Astrocyte of the cerebellum (primary cell): ENCODE measurements at regions not wholly inside any gene's neighbourhood (a gene's known extent, or its start where the extent isn't known, plus 50 kb on each side); places are given as distances from the start of the nearest gene placed in this dataset.

ENCODE experiments used
- DNase-seq: peaks from one replicate; pipeline ENCODE4 v3.0.0-alpha.2; 2011; ENCODE audit warnings: low read depth
- H3K4me3 ChIP-seq: 2 replicates; pipeline ENCODE4 v1.5.1; 2011; ENCODE audit warnings: mild to moderate bottlenecking, low read depth, low read length, moderate library complexity
- in situ Hi-C: cut with HindIII; loops from 2 replicates; pipeline ENCODE4 v1.10.0; 2017; ENCODE audit warnings: low sequenced_read_pairs
- TF ChIP-seq, protein P1 (sequence below): IDR thresholded peaks from 2 replicates; pipeline ENCODE4 v1.5.1; 2012; ENCODE audit warnings: low read length, low read depth, moderate library complexity, mild to moderate bottlenecking; ENCODE audit errors: missing control alignments

GRCh38 chr4:112975567-112976355 is 73.7 kb upstream of the ANK2 start:
- in situ Hi-C loops, result no loop called here
- no peak for DNase-seq
- no peak overlapping the region for H3K4me3 ChIP-seq
- TF ChIP-seq, protein P1, sequence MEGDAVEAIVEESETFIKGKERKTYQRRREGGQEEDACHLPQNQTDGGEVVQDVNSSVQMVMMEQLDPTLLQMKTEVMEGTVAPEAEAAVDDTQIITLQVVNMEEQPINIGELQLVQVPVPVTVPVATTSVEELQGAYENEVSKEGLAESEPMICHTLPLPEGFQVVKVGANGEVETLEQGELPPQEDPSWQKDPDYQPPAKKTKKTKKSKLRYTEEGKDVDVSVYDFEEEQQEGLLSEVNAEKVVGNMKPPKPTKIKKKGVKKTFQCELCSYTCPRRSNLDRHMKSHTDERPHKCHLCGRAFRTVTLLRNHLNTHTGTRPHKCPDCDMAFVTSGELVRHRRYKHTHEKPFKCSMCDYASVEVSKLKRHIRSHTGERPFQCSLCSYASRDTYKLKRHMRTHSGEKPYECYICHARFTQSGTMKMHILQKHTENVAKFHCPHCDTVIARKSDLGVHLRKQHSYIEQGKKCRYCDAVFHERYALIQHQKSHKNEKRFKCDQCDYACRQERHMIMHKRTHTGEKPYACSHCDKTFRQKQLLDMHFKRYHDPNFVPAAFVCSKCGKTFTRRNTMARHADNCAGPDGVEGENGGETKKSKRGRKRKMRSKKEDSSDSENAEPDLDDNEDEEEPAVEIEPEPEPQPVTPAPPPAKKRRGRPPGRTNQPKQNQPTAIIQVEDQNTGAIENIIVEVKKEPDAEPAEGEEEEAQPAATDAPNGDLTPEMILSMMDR, result no peak

DNA sequence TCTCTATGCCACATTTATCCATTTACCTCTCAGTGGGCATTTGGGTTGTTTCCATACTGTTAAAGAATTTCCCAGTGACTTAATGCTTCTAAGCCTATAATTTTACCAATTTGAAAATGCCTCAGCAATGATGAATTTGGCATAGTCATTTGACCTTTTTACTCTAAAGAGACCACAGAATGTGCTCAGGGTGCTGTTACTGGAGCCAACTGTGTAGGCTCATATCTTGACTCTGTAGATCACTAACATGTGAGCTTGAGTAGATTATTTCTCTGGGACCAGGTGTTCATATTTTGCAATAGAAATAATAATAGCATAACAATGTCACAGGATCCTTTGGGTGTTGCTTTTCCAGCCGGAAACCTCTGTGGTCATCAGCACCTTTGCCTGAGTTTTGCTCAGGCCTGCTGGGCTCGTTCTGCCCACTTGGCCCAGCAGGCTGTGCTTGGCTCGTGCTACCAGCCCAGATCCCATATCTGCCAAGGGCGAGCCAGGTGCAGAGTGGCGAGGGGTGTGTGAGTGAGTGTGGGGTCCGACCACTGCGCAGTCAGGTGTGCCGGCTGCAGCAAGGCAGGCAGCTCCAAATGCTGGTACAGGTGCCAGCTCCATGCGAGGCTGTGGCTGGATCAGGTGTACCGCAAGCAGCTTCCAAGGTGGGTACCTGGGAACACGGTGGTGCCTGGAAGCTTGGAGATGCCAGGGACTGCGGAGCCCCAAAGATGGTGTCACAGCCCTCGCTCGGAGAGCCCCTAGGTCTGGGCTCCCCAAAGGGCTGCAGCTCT is 70.6 kb upstream of the ANK2 start:
- DNase-seq, result no peak
- TF ChIP-seq, protein P1, result no peak
- H3K4me3 ChIP-seq, result no peak overlapping the region
- in situ Hi-C loops, result no loop called here

DNA sequence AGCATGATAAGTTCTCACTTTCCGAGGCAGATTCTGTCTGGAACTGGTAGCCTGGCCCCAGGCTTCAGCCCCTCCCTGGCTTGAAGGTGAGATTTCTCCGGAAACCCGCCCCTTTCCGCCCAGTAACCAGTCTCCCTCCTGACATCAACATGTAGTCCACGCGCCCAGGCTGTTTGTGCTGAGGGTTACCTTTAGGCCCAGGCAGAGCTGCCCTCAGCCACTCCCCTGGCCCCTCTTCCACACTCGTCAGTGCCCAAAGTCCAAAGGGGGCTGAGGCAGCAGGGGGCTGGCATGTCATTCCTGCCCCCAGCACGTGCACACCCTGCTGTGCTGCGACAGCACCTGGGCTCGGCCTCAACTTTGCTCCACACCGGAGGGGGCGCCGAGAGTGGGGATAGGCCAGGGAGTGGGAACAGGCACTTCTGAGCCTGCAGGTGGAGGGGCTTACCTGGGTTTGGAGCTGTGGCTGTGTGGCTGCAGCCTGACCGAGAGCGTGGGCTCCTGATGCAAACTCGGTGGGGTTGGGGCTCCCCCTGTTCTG is 69.5 kb upstream of the ANK2 start:
- TF ChIP-seq, protein P1, result no peak
- in situ Hi-C loops, result no loop called here

GRCh38 chr4:112982680-112983079 is 66.8 kb upstream of the ANK2 start:
- TF ChIP-seq, protein P1, result no peak
- DNase-seq, result no peak

More for the DNA sequence above, 69.5 kb upstream of the ANK2 start:
- DNase-seq, result no peak
- no peak overlapping the region for H3K4me3 ChIP-seq

GRCh38 chr4:112994732-112995464 is 54.6 kb upstream of the ANK2 start:
- no peak for DNase-seq
- TF ChIP-seq, protein P1, result no peak
- no peak overlapping the region for H3K4me3 ChIP-seq
- in situ Hi-C loops, result no loop called here

More at GRCh38 chr4:112982680-112983079, 66.8 kb upstream of the ANK2 start:
- in situ Hi-C loops, result no loop called here
- H3K4me3 ChIP-seq, result no peak overlapping the region
